B cell (primary cell): ENCODE measurements at regions not wholly inside any gene's neighbourhood (a gene's known extent, or its start where the extent isn't known, plus 50 kb on each side); places are given as distances from the start of the nearest gene placed in this dataset.

Source experiments
- ATAC-seq: fragments of 200-7000 bp; cut with Tn5 transposase; one replicate; pipeline ENCODE4 v1.10.0; 2021; ENCODE audit warnings: low read depth, mild to moderate bottlenecking, moderate number of reproducible peaks, moderate library complexity
- CTCF ChIA-PET: fragments of 350-600 bp; sonication (Branson Sonifier 250); formaldehyde crosslinking; loops from one replicate; lab custom pipeline; 2021; ENCODE audit warnings: antibody characterized with exemption, inconsistent platforms; lab: Charles Lee
- POLR2A ChIA-PET: fragments of 350-600 bp; sonication (Branson Sonifier 250); formaldehyde crosslinking; loops from one replicate; lab custom pipeline; 2021; ENCODE audit warnings: antibody characterized with exemption; lab: Charles Lee
- DNase-seq: peaks from one replicate; pipeline ENCODE4 v3.0.0; 2013
- H2AFZ ChIP-seq: 2 replicates; pipeline ENCODE4 v1.6.1; 2012; ENCODE audit warnings: mild to moderate bottlenecking, low read depth, low read length; ENCODE audit not compliant: insufficient read depth, poor library complexity, severe bottlenecking
- H3K27ac ChIP-seq, 2 donors: 1 replicate in 1 of 2; 2 replicates in 1 of 2; pipeline ENCODE4 v1.5.1; 2012 to 2013; ENCODE audit warnings: low read length in 2 of 2, mild to moderate bottlenecking in 2 of 2, moderate library complexity in 1 of 2
- H3K27me3 ChIP-seq, 4 experiments: fragments of 200-600 bp in 1 of 4; sonication (generic) in 1 of 4; replicated peaks in 1 of 4; 1 replicate in 2 of 4; 2 replicates in 2 of 4; pipeline versions ENCODE4 v1.6.1 to v1.7.0; 2013 to 2016; ENCODE audit warnings: low read length in 3 of 4, mild to moderate bottlenecking in 2 of 4, mixed read lengths in 1 of 4, moderate library complexity in 1 of 4; ENCODE audit not compliant: insufficient read depth in 4 of 4, control insufficient read depth in 3 of 4; ENCODE audit errors: control extremely low read depth in 1 of 4
- H3K36me3 ChIP-seq, 2 experiments: replicated peaks in 1 of 2; 1 replicate in 1 of 2; 2 replicates in 1 of 2; pipeline versions ENCODE4 v1.6.1 to v1.7.1; 2013; ENCODE audit warnings: low read length in 1 of 2; ENCODE audit not compliant: insufficient read depth in 2 of 2, control insufficient read depth in 1 of 2; ENCODE audit errors: control extremely low read depth in 1 of 2, extremely low read depth in 1 of 2
- H3K4me1 ChIP-seq, 2 donors: fragments of 200-600 bp in 1 of 2; sonication (generic) in 1 of 2; 1 replicate in 1 of 2; 2 replicates in 1 of 2; pipeline versions ENCODE4 v1.5.1 to v1.6.1; 2013 to 2017; ENCODE audit warnings: low read length in 2 of 2; ENCODE audit not compliant: control insufficient read depth in 2 of 2, insufficient read depth in 2 of 2
- H3K4me2 ChIP-seq: replicated peaks from 2 replicates; pipeline ENCODE3; 2012; ENCODE audit warnings: mild to moderate bottlenecking, low read depth, low read length; ENCODE audit not compliant: poor library complexity, severe bottlenecking
- H3K4me3 ChIP-seq, 5 experiments: fragments of 200-600 bp in 1 of 5; sonication (generic) in 1 of 5; 1 replicate in 3 of 5; 2 replicates in 2 of 5; pipeline versions ENCODE4 v1.5.1 to v1.7.0; 2011 to 2016; ENCODE audit warnings: low read length in 4 of 5, mild to moderate bottlenecking in 4 of 5, low read depth in 2 of 5, control low read depth in 1 of 5, moderate library complexity in 1 of 5; ENCODE audit not compliant: insufficient read depth in 1 of 5; ENCODE audit errors: control extremely low read depth in 1 of 5, extremely low read depth in 1 of 5
- H3K79me2 ChIP-seq: fragments of 200-600 bp; sonication (generic); one replicate; pipeline ENCODE4 v1.6.0; 2016; ENCODE audit warnings: low read length; ENCODE audit not compliant: control insufficient read depth, insufficient read depth
- H3K9ac ChIP-seq: fragments of 200-600 bp; sonication (generic); 2 replicates; pipeline ENCODE4 v1.6.1; 2017; ENCODE audit warnings: mild to moderate bottlenecking, low read length, moderate library complexity
- H3K9me3 ChIP-seq, 3 donors: one replicate each; pipeline versions ENCODE4 v1.6.1 to v1.7.1; 2013; ENCODE audit warnings: low read length in 2 of 3; ENCODE audit not compliant: control insufficient read depth in 2 of 3, insufficient read depth in 1 of 3; ENCODE audit errors: control extremely low read depth in 1 of 3
- H4K20me1 ChIP-seq: 2 replicates; pipeline ENCODE4 v1.6.0; 2012; ENCODE audit warnings: mild to moderate bottlenecking, low read length; ENCODE audit not compliant: insufficient read depth, control insufficient read depth, poor library complexity, severe bottlenecking
- H3K27ac Mint-ChIP-seq: one replicate; pipeline ENCODE4 v1.8.0; 2021; ENCODE audit warnings: mixed read lengths
- H3K27me3 Mint-ChIP-seq: one replicate; pipeline ENCODE4 v1.8.0; 2021; ENCODE audit warnings: mixed read lengths
- H3K4me1 Mint-ChIP-seq: one replicate; pipeline ENCODE4 v1.8.0; 2021; ENCODE audit warnings: mixed read lengths
- H3K4me3 Mint-ChIP-seq: one replicate; pipeline ENCODE4 v1.8.0; 2021; ENCODE audit warnings: mixed read lengths
- H3K9me3 Mint-ChIP-seq: one replicate; pipeline ENCODE4 v1.8.0; 2022; ENCODE audit warnings: mixed read lengths; ENCODE audit not compliant: insufficient read depth
- CTCF ChIP-seq: fragments of 200-600 bp; IDR thresholded peaks from one replicate; pipeline ENCODE4 v1.8.0; 2022; ENCODE audit warnings: antibody characterized with exemption, mild to moderate bottlenecking
- EZH2 ChIP-seq: IDR thresholded peaks from 2 replicates; pipeline ENCODE4 v1.6.1; 2012; ENCODE audit warnings: borderline replicate concordance, low read depth, mild to moderate bottlenecking, moderate library complexity, low read length; ENCODE audit not compliant: insufficient read depth, poor library complexity, severe bottlenecking
- WGBS: methylation state at CpG from one replicate; pipeline ENCODE4 v1.1.5; 2013; ENCODE audit warnings: missing lambda C conversion rate; ENCODE audit not compliant: insufficient coverage; 5-methylcytosine and 5-hydroxymethylcytosine counted together
- intact Hi-C: fragments of 100-400 bp; cut with micrococcal nuclease; formaldehyde crosslinking; loops from one replicate; pipeline ENCODE4 v1.10.0; 2022

- Mint-ChIP-seq H3K9me3 (no peaks in the 10 kb centered on the region), H3K27me3 (no peaks in the 10 kb centered on the region), H3K27ac (peak overlapping the region; percentile 1), H3K4me3 (no peak overlapping the region), H3K4me1 (peaks cover 42% of the 10 kb centered on the region)
- H3K4me2 ChIP-seq = no peak overlapping the region
- WGBS = 100% methylated on average over 1 of the region's 1 CpG
- H3K9me3 ChIP-seq = no peaks in the 10 kb centered on the region
- H2AFZ ChIP-seq = no peak overlapping the region
- H3K79me2 ChIP-seq = no peaks in the 10 kb centered on the region
- H3K9ac ChIP-seq = no peak overlapping the region
- no peak for DNase-seq
- CTCF ChIA-PET = interaction anchor here (1.0 to 11.1 kb wide), 11 partner anchors 11 to 78 kb away, joined by 4 to 201 read pairs (median 5); no protein-coding TSS in a partner anchor
- peaks cover 21 to 22% of the 10 kb centered on the region in 2 donors for H3K4me1 ChIP-seq
- intact Hi-C loops = no loop called here
- no peaks in the 10 kb centered on the region for H3K36me3 ChIP-seq
- POLR2A ChIA-PET = interaction anchor here (1.2 kb wide), 1 partner anchor 30 kb away, joined by 4 read pairs; no protein-coding TSS in a partner anchor
- no peak for TF ChIP-seq EZH2
- TF ChIP-seq CTCF = no peak
- no peaks in the 10 kb centered on the region for H4K20me1 ChIP-seq
- no peak overlapping the region for H3K4me3 ChIP-seq
- no peak for ATAC-seq
- no peak overlapping the region for H3K27ac ChIP-seq
- H3K27me3 ChIP-seq = no peaks in the 10 kb centered on the region
Observed at GRCh38 chr3:152522036-152522435, 253.3 kb downstream of the MBNL1 start.

- intact Hi-C loops = loop anchor here (1.0 to 2.0 kb wide), 4 partner anchors 16 to 1086 kb away; no protein-coding TSS in a partner anchor
- Histone ChIP-seq H3K4me2 (no peak overlapping the region), H3K4me1 (peaks cover 5 to 6% of the 10 kb centered on the region in 2 donors), H2AFZ (no peak overlapping the region), H4K20me1 (no peaks in the 10 kb centered on the region), H3K9ac (no peak overlapping the region), H3K27ac (no peak overlapping the region), H3K79me2 (no peaks in the 10 kb centered on the region), H3K27me3 (no peaks in the 10 kb centered on the region), H3K4me3 (no peak overlapping the region), H3K9me3 (peaks cover 0 to 5% (median 1%) of the 10 kb centered on the region in 3 donors), H3K36me3 (no peaks in the 10 kb centered on the region)
- DNase-seq (peak; percentile 76), ATAC-seq (peak; percentile 68)
- Mint-ChIP-seq H3K4me1 (peaks cover 22% of the 10 kb centered on the region), H3K9me3 (no peaks in the 10 kb centered on the region), H3K27ac (no peak overlapping the region), H3K4me3 (no peak overlapping the region), H3K27me3 (no peaks in the 10 kb centered on the region)
- ChIA-PET POLR2A (no interaction called here), CTCF (interaction anchor here (0.7 to 11.1 kb wide), 20 partner anchors 12 to 1085 kb away, joined by 3 to 201 read pairs (median 6); partner anchors contain the start of gene MBNL1)
- no CpG with 5 or more reads among the region's 3 CpGs for WGBS
- TF ChIP-seq CTCF (peak; percentile 98), EZH2 (no peak)
Observed at GRCh38 chr3:152524198-152525140, 255.7 kb downstream of the MBNL1 start.
